GM19025 (cell line): ENCODE measurements at regions not wholly inside any gene's neighbourhood (a gene's known extent, or its start where the extent isn't known, plus 50 kb on each side); places are given as distances from the start of the nearest gene placed in this dataset.

Source experiments
- ATAC-seq: cut with Tn5 transposase; IDR thresholded peaks from one replicate; pipeline ENCODE4 v1.9.1; 2021; ENCODE audit warnings: mild to moderate bottlenecking, low read depth, moderate library complexity; ENCODE audit not compliant: unreplicated experiment

DNA sequence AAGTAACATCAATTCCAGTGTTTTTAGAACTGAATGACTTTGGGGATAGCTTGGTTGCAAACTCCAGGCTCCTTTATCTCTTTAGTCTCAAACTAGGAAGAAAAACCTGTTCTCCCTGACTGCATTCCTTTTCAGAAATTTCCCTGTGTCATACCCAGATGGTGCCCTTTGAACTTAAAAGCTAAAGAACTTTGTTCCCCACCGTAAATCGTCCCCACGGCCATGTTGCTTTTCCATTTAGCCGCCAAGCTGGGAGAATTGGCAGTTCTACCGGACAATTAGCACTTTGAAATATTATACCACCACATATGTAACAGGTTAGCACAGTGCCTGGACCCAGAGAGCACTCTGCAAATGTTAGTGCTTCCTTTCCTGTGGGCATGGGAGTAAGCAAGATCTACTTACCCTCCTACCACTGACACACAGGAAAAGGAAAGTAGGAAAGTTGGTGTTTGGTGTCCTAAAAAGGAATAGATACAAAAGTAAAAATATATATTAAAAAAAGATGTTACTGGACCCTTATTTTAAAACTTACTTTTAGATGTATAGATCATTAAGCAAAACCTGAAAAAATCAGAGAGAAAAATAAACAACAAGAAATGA is 191.9 kb upstream of the MIR17HG start:
- no peak for ATAC-seq

DNA sequence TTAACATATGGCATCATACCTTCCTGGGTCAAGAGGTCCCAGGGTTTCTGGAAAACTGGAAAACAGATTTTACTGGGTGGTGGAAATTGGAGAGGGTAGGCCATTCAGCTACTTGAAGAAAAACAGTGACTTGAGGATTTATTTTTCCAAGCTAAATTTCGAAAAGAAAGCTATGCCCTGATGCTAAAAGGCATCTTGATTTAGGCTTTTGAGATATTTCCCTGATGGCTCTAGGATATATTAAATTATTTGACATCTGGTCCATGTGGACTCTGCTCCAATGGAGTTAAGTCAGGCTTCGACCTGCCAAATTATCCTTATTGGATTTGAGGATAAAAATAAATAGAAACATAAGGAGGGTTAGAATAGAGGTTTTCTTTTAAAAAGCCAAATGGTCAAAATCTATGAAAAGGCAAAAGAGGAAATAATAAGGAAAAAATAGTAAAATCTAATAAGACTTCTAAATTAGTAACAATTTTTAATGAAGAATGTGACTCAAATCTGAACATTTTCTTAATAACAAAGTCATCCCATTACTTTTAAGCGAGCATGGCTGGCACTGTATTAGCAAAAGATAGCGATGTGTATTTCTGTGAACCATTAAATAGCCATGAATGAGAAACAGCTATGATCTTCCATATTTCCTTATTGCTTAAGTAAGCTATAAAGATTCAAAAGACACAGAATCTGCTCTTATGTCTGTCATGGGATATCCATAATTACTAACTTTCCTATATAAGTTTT is 190.0 kb upstream of the MIR17HG start:
- no peak for ATAC-seq

DNA sequence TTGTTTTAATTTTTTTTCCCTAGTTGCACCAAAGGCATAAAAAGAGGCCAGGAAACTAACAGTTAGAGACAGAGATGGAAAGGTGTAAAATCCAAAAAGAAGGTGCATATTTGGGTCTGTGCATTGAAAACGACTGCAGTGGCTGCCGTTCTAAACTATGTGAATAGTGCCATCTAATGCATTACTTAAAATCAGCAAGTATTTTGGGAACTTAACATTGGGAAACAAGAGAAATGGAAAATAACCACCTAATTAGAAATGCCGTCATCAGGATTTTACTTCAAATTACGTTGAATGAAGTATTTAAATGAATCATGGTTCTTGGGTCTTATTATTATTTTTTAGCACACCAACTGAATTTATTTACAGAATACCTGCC is 189.5 kb upstream of the MIR17HG start:
- no peak for ATAC-seq

DNA sequence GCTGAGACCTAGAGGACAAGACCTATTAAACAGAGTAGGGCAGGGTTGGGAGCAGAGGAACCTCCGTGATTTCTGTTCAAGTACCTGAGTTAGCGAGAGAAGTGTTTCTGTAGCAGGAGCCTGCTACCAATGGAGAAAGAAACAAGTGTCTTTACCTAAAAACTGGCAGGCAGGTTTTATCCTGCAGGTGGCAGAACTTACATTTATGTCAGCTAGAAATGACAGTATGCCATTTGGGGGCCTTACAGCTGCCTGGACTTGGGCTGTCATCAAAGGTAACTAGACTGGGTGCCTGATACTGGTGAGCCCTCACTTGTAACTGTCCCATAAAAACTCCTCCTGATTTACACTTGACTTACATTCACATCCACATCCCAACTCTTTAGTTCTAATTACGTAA is 185.3 kb upstream of the MIR17HG start:
- no peak for ATAC-seq

DNA sequence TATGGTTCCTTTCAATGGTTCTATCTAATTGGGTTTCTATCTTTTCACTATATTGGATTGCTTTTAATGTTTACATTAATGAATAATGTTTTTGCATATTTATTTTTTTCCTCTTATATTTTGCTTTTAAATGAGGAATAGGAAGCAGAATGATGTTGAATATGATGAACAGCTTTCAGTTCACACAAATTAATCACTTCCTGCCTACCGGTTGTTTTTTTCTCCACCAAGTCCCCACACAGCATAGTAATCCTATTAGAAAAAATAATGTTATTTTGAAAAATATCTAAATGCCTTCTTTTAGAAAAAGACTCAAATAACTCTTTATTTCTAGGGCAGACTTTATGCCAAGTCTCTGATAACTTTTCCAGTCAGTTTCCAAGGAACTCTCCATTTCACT is 184.9 kb upstream of the MIR17HG start:
- no peak for ATAC-seq

DNA sequence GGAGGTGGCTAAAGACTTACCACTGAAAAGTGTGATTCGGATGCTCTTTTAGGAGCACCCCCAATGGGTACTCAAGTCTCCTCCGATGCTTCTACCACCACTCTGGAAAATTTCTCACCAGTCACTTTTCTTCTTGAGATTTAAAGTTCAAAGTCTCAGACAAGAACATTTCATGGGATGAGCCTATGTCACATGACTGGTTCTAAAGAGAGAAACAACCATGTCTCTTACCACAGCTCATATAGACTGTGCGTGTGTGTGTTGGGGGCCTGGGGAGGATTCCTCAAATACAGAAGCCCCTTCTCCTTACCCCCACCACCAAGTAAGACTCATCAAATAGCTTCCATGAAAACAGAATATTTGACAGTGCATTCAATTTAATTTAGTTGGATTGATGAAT is 181.7 kb upstream of the MIR17HG start:
- ATAC-seq, result no peak

DNA sequence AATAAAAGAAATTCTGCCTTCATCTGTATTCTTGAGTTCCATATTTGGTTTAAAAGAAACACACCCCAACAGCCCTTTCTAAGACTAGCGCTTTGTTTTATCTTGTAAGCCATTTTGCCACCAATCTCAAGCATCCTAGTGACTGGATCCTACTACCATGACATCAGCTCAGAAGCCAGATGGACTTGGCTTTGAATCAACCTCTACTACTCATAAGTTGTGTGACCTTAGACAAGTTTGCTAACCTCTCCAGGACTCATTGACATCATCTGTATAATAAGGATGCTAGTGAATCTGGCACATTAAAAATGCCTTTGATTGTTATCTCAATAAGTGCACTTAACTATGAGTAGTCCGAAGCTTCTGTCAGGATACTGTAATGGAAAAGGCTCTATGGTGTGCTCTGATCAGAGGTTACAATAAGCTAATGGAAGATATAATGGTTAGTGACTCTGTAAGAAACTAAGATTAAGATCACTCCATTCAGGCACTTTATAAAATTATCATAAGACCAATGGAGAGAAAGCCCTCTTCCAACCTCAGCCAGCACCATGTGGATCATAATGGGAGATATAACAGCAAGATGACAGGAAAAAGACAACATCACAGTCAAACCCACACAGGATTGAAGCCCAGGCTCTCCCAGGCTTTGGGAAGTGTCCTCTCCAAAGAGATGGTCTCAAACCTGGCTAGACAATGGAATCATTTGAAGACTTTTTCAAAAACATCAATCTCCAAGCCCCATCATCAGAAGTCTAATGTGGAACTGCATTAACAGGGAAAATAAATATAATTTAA is 180.6 kb upstream of the MIR17HG start:
- ATAC-seq, result no peak

DNA sequence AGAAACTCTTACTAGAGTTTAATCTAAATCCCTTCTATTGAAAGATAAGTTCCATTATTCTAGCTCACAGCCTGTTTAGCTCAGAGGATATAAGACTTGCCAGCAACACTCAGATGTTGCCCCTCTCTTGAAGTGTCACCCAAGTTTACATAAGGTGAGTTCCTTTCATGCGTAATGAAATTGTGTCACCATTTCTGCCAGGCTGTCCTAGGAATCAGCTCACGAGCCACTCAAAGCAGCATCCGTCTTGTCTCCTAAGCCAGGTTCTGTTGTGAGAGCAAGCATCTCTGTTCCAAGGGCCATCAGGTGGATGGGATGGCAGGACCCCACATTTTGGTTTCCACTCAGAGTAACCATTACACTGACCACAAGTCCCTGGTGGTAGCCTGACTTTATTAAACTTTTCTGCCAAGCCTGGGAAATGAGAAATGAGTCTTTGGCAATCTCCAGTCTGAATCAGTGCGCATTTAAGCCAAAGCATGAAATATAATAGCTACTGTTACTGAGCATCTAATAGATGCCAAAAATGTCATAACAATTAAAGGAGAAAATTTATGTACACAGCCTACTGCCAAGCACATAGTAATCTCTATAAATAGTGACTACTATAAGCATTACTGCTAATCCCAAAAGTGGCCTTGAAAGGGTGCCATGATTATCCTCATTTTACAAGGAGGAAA is 179.6 kb upstream of the MIR17HG start:
- ATAC-seq, result no peak

DNA sequence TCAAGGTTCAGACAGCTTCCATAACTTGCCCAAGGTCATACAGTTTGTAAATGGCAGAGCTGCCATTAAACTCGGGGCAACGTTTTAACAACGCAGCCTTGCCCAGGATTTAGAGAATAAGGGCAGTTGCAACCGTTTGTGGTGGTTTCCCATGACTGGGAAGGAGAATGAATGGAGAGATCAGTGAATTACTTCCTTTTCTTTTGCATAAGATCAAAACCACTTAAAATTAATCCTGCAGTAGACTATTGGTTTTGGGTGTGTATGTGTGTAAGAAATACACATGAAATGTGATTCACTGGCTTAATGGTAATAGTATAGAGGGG is 179.1 kb upstream of the MIR17HG start:
- ATAC-seq, result no peak

DNA sequence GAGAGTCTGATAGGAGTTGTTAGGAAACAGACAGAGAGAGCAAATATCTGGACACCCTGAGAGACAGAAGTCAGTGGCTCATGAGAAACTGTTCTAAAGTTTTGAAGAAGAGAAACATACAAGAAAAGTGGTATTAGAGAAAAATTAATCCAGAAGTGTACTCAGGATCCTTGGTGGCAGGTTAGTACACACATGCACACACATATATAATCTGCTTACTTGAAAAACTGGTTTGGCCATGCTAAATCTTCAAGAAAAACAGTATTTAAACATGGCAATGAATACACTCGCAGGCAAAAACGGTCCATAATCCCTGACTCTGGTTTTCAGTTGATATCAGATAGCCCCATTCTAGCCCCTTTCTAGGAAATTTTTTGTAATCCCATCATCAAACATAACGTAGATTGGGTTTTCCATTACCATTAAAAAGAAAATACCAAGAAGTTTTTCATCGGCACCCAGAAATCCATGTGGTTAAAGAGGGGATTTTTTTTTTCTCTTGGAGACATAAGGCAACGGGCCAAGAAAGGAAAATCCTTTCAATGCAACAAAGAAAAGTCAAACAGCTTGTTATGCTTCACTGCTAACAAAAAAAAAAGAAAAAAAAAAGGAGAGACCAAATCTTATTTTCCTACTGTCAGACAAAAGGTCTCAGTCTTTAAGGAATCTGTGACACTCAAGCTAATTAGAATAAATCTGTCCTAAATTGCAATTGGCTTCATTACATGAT is 178.0 kb upstream of the MIR17HG start:
- ATAC-seq, result no peak

DNA sequence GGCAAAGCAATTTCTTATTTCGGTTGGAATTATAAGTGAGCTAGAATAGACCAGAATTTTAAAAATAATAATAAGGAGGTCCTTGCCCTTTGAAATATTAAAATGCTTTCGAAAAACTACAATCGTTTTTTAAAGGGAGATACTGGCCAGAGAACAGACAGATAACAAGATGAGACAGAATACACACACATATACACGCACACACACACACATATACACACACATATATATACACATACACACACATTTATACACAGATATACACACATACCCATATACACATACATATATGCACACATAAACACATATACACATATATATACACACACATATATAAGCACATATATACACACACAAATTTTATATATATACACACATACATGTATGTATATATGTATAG is 175.3 kb upstream of the MIR17HG start:
- no peak for ATAC-seq

DNA sequence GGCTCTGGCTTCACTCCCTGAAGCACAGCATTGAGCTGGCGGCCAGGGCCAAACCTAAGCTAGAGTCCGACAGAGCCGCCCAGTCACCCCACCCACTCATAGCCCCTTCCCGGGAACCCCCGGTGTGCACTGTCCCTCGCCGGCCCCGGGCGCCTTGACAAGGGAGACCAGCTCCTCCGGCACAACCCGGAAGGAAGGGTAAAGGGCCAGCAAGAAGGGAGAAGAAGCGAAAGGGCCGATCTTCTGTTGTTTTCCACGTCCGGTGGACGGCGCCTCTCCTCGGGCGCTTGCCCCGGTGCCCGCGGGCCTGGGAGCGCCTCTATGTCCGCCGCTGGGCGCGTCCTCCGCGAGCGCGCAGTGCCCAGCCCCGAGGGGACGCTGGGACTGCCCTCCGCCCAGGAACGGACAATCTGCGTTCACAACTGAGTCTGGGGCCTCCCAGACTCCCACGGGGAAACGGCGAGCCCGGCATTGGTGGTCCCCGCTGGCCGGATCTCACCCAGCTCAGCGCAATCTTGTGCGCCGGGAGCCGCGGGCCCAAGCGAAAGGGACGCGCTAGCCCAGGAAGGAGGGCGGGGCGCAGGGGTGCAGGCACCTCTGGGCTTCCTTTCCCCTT is 172.5 kb upstream of the MIR17HG start:
- ATAC-seq, result no peak

DNA sequence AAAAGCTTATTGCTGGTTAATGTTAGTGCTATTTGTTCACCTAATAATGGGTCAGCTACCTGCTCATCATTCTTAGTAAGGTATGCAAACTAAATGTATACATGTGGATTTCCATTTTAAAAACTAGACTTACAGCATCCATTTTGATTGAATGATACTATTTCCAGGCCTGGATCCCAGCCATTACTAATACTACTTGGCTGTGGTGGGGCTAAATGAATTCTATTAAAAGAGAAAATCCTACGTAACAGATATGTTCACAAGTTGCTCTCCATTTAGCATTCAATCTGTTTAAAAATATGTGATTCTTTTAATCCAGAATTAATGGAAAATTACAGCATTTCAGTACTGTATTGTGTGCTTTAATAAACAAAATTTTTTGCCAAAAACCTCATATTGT is 169.4 kb upstream of the MIR17HG start:
- no peak for ATAC-seq

DNA sequence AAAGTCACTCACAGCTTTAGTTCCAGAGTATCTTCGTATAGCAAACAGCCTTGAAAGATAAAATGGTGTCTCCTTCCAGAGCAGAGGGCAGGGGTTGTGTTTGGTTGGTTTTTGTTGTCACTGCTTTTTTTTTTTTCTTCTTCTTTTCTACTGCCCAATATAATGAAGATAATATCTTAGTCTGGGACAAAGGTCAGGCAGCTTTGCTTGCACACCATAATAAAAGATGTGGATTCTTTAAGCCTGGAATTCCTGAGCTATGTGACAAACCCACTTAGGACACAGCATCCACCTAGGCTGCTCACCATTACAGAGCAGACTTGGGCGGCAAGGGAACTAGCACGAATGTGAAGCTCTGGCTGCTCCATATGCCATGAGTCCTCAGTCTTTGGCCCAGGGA is 165.6 kb upstream of the MIR17HG start:
- no peak for ATAC-seq

DNA sequence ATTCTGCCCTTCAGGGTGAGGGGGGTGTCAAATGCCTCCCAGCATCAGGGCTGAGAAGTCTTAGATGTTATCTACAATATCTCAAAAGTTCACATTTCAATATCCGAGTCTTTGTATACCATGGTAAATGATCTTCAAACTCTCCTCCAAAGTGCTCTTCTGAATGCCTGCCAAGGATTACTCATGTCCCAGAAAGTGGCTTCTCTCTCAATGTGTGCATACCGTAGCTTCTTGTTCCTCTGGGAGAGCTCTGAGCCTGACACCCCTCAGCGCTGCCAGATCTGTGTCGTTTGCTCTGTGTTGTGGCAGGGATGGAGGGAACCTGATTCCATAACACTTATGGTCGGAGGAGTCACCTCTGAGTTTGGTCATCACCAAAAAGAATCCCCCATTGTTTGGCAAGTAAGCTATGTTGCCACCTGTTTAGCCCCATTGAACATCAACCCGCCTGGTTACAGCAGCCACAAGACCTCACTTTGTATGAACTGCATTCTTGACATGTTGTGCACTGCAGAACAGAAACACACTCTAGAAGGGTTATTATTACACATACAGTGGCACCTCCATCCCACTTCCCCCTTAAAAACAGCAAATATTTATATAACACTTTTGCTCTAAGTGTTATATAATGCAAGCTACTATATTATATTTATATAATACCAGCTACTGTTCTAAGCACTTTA is 163.1 kb upstream of the MIR17HG start:
- no peak for ATAC-seq

DNA sequence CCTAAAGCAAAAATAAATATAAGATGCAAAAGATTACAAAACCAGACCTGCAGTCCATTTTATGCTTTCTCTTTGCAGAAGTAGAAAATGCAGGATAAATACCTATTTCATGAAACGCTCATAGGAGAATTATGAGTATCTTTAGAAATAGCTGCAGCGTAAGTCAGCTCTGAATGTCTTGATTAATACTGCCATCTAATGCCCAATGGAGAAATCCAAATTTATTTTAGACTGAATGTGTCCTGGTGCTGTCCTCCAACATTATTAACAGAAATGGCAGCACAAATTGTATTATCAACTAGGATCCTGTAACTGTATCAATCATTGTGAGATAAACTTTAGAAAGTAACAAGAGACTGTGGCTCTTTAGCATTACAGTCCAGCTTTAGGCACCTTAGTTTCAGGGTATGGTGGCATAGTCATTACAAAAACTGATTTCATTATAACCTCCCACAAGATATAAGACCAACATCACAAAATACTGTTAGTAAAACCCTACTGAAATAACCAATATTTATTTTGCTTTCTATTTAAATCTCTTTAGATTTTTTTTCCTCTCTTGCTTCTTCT is 162.1 kb upstream of the MIR17HG start:
- ATAC-seq, result no peak

DNA sequence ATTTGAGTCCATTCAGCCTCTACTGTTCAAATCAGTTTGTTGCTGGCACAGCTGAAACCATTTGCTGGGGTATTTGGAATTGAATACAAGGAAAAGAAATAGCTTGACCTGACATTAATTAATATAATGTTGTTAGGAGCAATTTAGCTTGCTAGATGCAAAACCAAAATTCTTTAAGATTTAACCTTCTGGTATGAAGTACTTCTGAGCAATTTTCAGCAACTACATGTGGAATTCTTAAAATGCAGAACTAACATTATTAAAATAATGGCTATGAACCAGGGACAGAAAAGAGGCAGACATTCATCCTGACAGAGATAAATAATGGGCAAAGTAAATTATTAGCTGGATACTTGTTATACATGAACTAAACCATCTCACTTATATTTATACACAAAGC is 160.0 kb upstream of the MIR17HG start:
- no peak for ATAC-seq

DNA sequence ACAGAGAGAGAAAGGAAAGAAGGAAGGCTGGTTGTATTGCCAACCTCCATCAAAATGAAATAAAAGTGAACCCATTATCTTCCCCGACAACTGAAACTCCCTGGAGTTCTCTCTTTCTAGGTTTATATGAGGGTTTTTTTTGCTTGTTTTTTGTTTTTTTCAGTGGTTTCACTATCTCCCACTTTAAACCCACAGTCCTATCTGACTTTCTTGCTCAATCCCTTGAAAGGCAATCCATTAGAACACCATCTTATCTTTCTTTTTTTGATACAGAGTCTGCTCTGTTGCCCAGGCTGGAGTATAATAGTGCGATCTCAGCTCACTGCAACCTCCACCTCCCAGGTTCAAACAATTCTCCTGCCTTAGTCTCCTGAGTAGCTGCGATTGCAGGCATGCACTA is 158.0 kb upstream of the MIR17HG start:
- ATAC-seq, result no peak

DNA sequence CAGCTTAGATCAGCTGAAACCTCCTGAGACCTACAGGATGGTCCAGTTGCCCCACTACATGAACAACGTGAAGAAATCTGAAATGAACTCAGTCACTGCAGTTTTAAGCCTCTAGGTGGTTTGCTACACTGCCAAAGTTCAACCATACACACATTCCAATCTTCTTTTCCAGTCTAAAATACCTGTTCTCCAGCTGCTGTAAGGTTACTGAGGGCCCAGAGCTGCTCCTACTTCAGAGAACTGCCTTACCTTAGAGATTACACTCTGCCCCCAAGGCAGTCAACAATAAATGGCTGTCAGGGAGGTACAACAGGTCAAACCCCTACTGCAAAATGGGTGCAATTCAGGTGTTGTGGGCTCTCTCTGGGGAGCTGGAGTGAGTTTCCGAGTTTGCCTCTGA is 154.1 kb upstream of the MIR17HG start:
- ATAC-seq, result no peak
